G401 (cell line): ENCODE measurements at regions not wholly inside any gene's neighbourhood (a gene's known extent, or its start where the extent isn't known, plus 50 kb on each side); places are given as distances from the start of the nearest gene placed in this dataset.

ENCODE experiments used
- DNase-seq: peaks from one replicate; pipeline ENCODE4 v3.0.0-alpha.2; 2015; ENCODE audit warnings: low spot score
- in situ Hi-C: cut with HindIII; loops from 2 replicates; pipeline ENCODE4 v1.10.0; 2016; ENCODE audit warnings: low sequenced_read_pairs, mixed read lengths

GRCh38 chr2:82526277-82526676 is 1932.8 kb downstream of the SUCLG1 start:
- in situ Hi-C loops = no loop called here
- DNase-seq = no peak

- DNase-seq = no peak
- in situ Hi-C loops = no loop called here
Observed at GRCh38 chr2:82525744-82526143, 1933.3 kb downstream of the SUCLG1 start.

GRCh38 chr2:82524826-82525225 is 1934.3 kb downstream of the SUCLG1 start:
- in situ Hi-C loops = no loop called here
- no peak for DNase-seq

GRCh38 chr2:82511894-82512293 is 1947.2 kb downstream of the SUCLG1 start:
- no peak for DNase-seq
- in situ Hi-C loops = no loop called here

- DNase-seq = no peak
- in situ Hi-C loops = no loop called here
Observed at GRCh38 chr2:82508702-82509101, 1950.4 kb downstream of the SUCLG1 start.

- in situ Hi-C loops = no loop called here
Observed at GRCh38 chr2:82507657-82508056, 1951.4 kb downstream of the SUCLG1 start.

GRCh38 chr2:82501217-82501616 is 1957.9 kb downstream of the SUCLG1 start:
- DNase-seq = no peak
- in situ Hi-C loops = no loop called here

More at GRCh38 chr2:82507657-82508056, 1951.4 kb downstream of the SUCLG1 start:
- DNase-seq = no peak

GRCh38 chr2:82498777-82499443 is 1960.2 kb downstream of the SUCLG1 start:
- in situ Hi-C loops = no loop called here
- DNase-seq = no peak

- no peak for DNase-seq
- in situ Hi-C loops = no loop called here
Observed at GRCh38 chr2:82494739-82495138, 1964.3 kb downstream of the SUCLG1 start.

- in situ Hi-C loops = no loop called here
- no peak for DNase-seq
Observed at GRCh38 chr2:82491591-82491990, 1967.5 kb downstream of the SUCLG1 start.

GRCh38 chr2:82487354-82487753 is 1971.7 kb downstream of the SUCLG1 start:
- no peak for DNase-seq
- in situ Hi-C loops = no loop called here

- in situ Hi-C loops = no loop called here
- DNase-seq = no peak
Observed at GRCh38 chr2:82485701-82486100, 1973.4 kb downstream of the SUCLG1 start.

- DNase-seq = no peak
- in situ Hi-C loops = no loop called here
Observed at GRCh38 chr2:82481207-82481606, 1977.9 kb downstream of the SUCLG1 start.

- in situ Hi-C loops = no loop called here
- DNase-seq = no peak
Observed at GRCh38 chr2:82478641-82479040, 1980.4 kb downstream of the SUCLG1 start.

GRCh38 chr2:82476094-82476493 is 1983.0 kb downstream of the SUCLG1 start:
- in situ Hi-C loops = no loop called here
- DNase-seq = no peak

GRCh38 chr2:82428251-82428650 is 2030.8 kb downstream of the SUCLG1 start:
- DNase-seq = no peak
- in situ Hi-C loops = no loop called here

GRCh38 chr2:82412021-82412420 is 2047.1 kb downstream of the SUCLG1 start:
- DNase-seq = no peak
- in situ Hi-C loops = no loop called here

GRCh38 chr2:82411071-82411470 is 2048.0 kb downstream of the SUCLG1 start:
- no peak for DNase-seq
- in situ Hi-C loops = no loop called here

- no peak for DNase-seq
- in situ Hi-C loops = no loop called here
Observed at GRCh38 chr2:82395531-82395930, 2063.5 kb downstream of the SUCLG1 start.

- no peak for DNase-seq
- in situ Hi-C loops = no loop called here
Observed at GRCh38 chr2:82391386-82391785, 2067.7 kb downstream of the SUCLG1 start.

- in situ Hi-C loops = no loop called here
- no peak for DNase-seq
Observed at GRCh38 chr2:82355622-82356021, 2051.1 kb upstream of the LRRTM1 start.

- DNase-seq = no peak
- in situ Hi-C loops = no loop called here
Observed at GRCh38 chr2:82345910-82346309, 2041.4 kb upstream of the LRRTM1 start.
